HG02642 (cell line): ENCODE measurements at regions not wholly inside any gene's neighbourhood (a gene's known extent, or its start where the extent isn't known, plus 50 kb on each side); places are given as distances from the start of the nearest gene placed in this dataset.
"Not testable (repeated sequence)": the region's sequence is repeated elsewhere in the genome, so short reads cannot be mapped to it uniquely, and the experiment has no call there.

Experiments
- ATAC-seq: cut with Tn5 transposase; IDR thresholded peaks from one replicate; pipeline ENCODE4 v1.9.1; 2021; ENCODE audit warnings: mild to moderate bottlenecking; ENCODE audit not compliant: unreplicated experiment, poor library complexity

- no peak for ATAC-seq
Observed at GRCh38 chr11:116394022-116394421, 378.8 kb downstream of the BUD13 start.

GRCh38 chr11:116390963-116391362 lies 381.8 kb downstream of the BUD13 start:
- no peak for ATAC-seq

DNA sequence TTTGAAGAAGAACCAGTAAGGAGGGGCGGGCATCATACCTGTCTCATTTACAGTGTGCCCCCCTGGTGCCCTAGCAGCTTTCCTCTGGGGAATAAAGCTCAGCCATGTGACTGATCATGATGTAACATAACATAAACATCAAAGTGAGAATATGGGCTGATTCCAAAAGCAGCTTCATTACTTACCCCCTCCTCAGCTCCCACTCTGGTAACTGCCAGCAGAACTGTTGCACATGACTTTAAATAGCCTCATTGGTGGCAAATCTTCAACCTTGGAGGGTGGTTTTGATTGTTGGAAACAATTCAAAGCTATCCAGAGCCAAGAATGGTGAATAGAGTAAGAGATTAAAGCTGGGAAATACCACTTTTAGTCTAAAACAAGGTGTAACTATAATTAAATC lies 384.6 kb downstream of the BUD13 start:
- ATAC-seq: no peak

GRCh38 chr11:116387641-116388040 lies 385.1 kb downstream of the BUD13 start:
- no peak for ATAC-seq

GRCh38 chr11:116386118-116386699 lies 386.6 kb downstream of the BUD13 start:
- no peak for ATAC-seq

DNA sequence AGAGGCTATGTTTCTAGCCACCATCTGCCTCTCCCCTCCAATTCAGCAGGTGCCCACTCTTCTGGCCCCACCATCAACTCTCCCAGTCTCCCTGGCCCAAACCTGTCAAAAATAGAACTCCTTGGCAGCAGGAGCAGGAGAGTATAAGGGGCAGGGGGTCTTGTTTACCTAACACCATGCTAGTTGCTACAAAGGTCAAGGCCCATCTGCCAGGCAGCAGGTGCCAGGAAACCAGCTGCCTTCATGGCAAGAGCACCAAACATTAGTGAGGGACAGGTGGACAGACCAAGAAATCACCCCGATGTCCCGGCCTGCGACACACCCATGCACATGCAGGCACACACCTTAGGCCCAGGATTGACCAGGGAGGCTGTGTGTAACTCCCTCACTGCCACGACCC lies 387.9 kb downstream of the BUD13 start:
- ATAC-seq: no peak

- no peak for ATAC-seq
Observed at GRCh38 chr11:116384407-116384806, 388.4 kb downstream of the BUD13 start.

DNA sequence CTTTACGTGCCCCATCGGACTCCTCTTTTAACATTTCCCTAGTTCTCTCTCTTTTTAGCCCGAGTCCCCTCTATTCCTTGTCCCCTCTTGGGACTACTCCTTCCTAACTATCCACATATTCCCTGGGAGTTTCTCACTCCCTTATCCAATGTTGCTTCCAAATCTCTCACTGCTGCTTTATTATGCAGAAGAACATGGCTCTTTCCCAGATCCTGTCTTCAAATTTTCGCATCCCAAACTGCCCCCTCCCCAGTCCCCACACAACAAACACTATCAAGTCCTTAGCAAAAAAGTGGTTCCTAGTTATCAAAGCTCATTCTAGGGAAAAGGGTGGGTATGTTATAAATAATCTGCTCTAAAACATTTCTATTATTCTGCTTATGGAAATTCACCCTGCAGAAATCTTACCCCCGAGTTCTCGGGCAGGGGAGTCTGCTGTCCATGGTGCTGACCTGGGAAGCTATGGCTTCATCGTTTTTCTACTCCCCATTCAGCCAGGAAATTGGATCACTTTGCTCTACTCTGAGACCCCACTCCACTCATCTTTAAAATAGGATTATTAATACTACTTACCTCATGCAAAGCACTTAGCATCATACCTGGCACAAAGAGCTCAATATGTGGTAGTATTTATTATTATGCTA lies 393.5 kb downstream of the BUD13 start:
- ATAC-seq: no peak

DNA sequence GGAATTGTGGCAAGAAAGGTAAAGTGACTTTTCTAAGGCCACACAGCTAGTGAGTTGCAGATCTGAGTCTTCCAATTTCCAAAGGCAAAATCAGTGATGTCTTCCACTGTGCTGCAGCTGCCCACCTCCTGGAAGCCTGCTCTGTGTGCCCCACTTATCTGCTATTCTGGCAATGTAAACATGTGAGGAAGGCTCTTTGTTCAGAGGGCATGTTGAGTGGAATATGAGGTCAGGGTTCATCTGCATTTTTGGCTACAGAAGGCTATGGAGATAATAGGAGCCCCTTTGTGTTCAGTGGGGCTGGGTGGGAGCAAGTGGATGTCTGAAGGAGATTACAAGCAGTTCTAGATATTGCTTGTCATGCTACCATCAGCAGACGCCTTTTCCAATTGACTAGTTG lies 396.2 kb downstream of the BUD13 start:
- no peak for ATAC-seq

GRCh38 chr11:116376054-116376453 lies 396.7 kb downstream of the BUD13 start:
- ATAC-seq: no peak

GRCh38 chr11:116375221-116375620 lies 397.6 kb downstream of the BUD13 start:
- no peak for ATAC-seq

GRCh38 chr11:116374085-116374484 lies 398.7 kb downstream of the BUD13 start:
- no peak for ATAC-seq

- no peak for ATAC-seq
Observed at GRCh38 chr11:116373104-116373944, 399.5 kb downstream of the BUD13 start.

GRCh38 chr11:116371146-116371545 lies 401.6 kb downstream of the BUD13 start:
- ATAC-seq: no peak

- no peak for ATAC-seq
Observed at GRCh38 chr11:116368784-116369183, 404.0 kb downstream of the BUD13 start.

DNA sequence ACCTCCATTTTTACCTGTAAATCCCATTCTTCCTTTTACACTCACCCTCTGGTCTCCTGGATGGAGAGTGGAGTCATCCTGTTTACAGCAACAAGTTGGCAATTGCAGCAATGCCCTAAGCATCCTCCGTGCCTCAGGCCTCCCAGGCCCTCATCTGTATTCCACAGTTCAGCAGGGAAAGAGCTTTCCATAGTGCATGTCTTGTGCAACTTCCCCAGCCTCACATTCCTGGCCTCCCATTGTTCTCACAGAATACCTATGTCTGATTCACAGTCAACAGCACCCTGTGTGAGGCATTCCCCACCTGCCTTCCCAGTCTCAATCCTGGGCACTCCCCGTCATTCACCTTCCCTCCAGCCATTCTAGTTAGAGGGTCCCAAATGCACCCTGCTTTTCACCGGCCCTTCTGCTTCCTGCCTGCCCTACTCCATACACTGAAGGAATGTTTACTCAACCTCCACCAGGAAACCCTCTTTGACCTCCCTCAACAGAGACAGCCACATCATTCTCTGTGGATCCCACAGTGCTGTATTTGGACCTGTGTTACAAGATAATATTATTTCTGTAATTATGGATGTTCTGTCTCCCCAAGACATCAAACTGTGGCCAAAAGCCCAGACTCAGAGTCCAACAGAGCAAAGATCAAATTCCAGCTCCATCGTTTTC lies 405.7 kb downstream of the BUD13 start:
- ATAC-seq: no peak

DNA sequence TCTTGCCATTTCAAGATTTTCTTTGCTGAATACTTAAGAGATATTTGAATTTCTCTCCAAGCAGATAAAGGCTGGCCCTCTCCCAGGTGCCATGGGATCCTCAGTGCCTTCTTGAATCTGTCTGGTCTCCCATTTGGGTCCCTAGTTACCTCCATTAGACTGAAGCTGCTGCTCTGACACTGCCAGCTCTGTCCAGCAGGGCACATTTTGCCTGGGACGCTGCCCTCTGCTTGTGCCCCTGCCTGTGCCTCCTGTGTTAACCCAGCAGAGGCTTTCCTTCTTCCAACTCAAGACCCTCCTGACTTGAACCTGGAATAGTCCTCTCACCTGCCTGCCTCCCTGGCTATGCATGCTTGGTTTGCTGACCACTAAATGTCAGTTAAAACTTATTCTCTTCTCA lies 406.3 kb downstream of the BUD13 start:
- no peak for ATAC-seq

DNA sequence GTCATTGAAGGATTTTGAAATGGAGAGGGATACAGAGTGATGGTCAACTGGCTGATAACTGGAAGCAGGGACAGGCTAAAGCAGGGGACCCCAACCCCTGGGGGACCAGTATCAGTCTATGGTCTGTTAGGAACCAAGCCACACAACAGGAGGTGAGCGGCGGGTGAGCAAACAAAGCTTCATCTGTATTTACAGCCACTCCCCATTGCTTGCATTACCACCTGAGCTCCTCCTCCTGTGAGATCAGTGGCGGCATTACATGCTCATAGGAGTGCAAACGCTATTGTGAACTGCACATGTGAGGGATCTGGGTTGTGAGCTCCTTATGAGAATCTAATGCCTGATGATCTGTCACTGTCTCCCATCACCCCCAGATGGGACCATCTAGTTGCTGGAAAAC lies 407.9 kb downstream of the BUD13 start:
- not testable (repeated sequence) for ATAC-seq

- no peak for ATAC-seq
Observed at GRCh38 chr11:116364348-116364747, 408.4 kb downstream of the BUD13 start.

- ATAC-seq: no peak
Observed at GRCh38 chr11:116360221-116360941, 412.4 kb downstream of the BUD13 start.
